Thoracic aorta (tissue), 2 donors: ENCODE measurements at regions not wholly inside any gene's neighbourhood (a gene's known extent, or its start where the extent isn't known, plus 50 kb on each side); places are given as distances from the start of the nearest gene placed in this dataset.

Experiments
- ATAC-seq: fragments of 150-250 bp; one replicate; pipeline ENCODE4 v1.8.0; 2017; ENCODE audit warnings: low read depth; ENCODE audit not compliant: insufficient number of reproducible peaks, low FRiP score
- DNase-seq: peaks from one replicate; pipeline ENCODE4 v3.0.0-alpha.2; 2020; ENCODE audit warnings: low spot score
- H3K27ac ChIP-seq, 2 donors: fragments of 200-600 bp; sonication (generic); 1 replicate in 1 of 2; 2 replicates in 1 of 2; pipeline ENCODE4 v1.5.1; 2016; ENCODE audit warnings: mild to moderate bottlenecking in 2 of 2, moderate library complexity in 2 of 2
- H3K27me3 ChIP-seq: fragments of 200-600 bp; sonication (generic); replicated peaks from 2 replicates; pipeline ENCODE4 v1.6.0; 2016; ENCODE audit warnings: mild to moderate bottlenecking; ENCODE audit not compliant: insufficient read depth
- H3K36me3 ChIP-seq: fragments of 200-600 bp; sonication (generic); one replicate; pipeline ENCODE4 v1.5.1; 2016
- H3K4me1 ChIP-seq, 2 donors: fragments of 200-600 bp; sonication (generic); 1 replicate in 1 of 2; 2 replicates in 1 of 2; pipeline versions ENCODE4 v1.5.1 to v1.6.0; 2016; ENCODE audit warnings: low read depth in 2 of 2, mild to moderate bottlenecking in 1 of 2; ENCODE audit not compliant: control insufficient read depth in 1 of 2
- H3K4me3 ChIP-seq: fragments of 200-600 bp; sonication (generic); 2 replicates; pipeline ENCODE4 v1.5.1; 2016; ENCODE audit warnings: mild to moderate bottlenecking
- H3K9me3 ChIP-seq: fragments of 200-600 bp; sonication (generic); 2 replicates; pipeline ENCODE4 v1.5.1; 2016
- CTCF ChIP-seq: fragments of 200-600 bp; sonication (generic); IDR thresholded peaks from one replicate; pipeline ENCODE4 v1.5.1; 2019; ENCODE audit warnings: antibody characterized with exemption

GRCh38 chr5:42884326-42884725 lies 72.6 kb upstream of the SELENOP start:
- no peak overlapping the region for H3K27ac ChIP-seq
- H3K4me3 ChIP-seq, result no peak overlapping the region
- no peaks in the 10 kb centered on the region for H3K27me3 ChIP-seq
- H3K4me1 ChIP-seq, result no peaks in the 10 kb centered on the region
- DNase-seq, result no peak
- no peak for TF ChIP-seq CTCF
- H3K9me3 ChIP-seq, result no peaks in the 10 kb centered on the region
- no peaks in the 10 kb centered on the region for H3K36me3 ChIP-seq
- ATAC-seq, result no peak

GRCh38 chr5:42881416-42882117 lies 69.9 kb upstream of the SELENOP start:
- no peak overlapping the region for H3K27ac ChIP-seq
- H3K4me3 ChIP-seq, result no peak overlapping the region
- no peaks in the 10 kb centered on the region for H3K36me3 ChIP-seq
- DNase-seq, result no peak
- H3K4me1 ChIP-seq, result no peaks in the 10 kb centered on the region
- no peaks in the 10 kb centered on the region for H3K27me3 ChIP-seq
- H3K9me3 ChIP-seq, result no peaks in the 10 kb centered on the region
- ATAC-seq, result no peak
- TF ChIP-seq CTCF, result no peak

GRCh38 chr5:42880496-42881150 lies 68.9 kb upstream of the SELENOP start:
- no peak overlapping the region for H3K27ac ChIP-seq
- DNase-seq (no peak), ATAC-seq (no peak)
- no peaks in the 10 kb centered on the region for H3K27me3 ChIP-seq
- H3K4me1 ChIP-seq, result no peaks in the 10 kb centered on the region
- no peaks in the 10 kb centered on the region for H3K9me3 ChIP-seq
- no peaks in the 10 kb centered on the region for H3K36me3 ChIP-seq
- TF ChIP-seq CTCF, result no peak
- H3K4me3 ChIP-seq, result no peak overlapping the region

- Histone ChIP-seq H3K27ac (no peak overlapping the region), H3K4me1 (no peaks in the 10 kb centered on the region), H3K27me3 (no peaks in the 10 kb centered on the region), H3K4me3 (no peak overlapping the region), H3K36me3 (no peaks in the 10 kb centered on the region), H3K9me3 (no peaks in the 10 kb centered on the region)
- DNase-seq (no peak), ATAC-seq (no peak)
- no peak for TF ChIP-seq CTCF
Observed at GRCh38 chr5:42879291-42879690, 67.6 kb upstream of the SELENOP start.

GRCh38 chr5:42878550-42878949 lies 66.9 kb upstream of the SELENOP start:
- Histone ChIP-seq H3K27ac (no peak overlapping the region), H3K9me3 (no peaks in the 10 kb centered on the region)
- no peak for TF ChIP-seq CTCF

More at GRCh38 chr5:42878550-42878949, 66.9 kb upstream of the SELENOP start:
- no peak for ATAC-seq
- H3K4me1 ChIP-seq, result no peaks in the 10 kb centered on the region
- no peak for DNase-seq
- no peak overlapping the region for H3K4me3 ChIP-seq
- H3K27me3 ChIP-seq, result no peaks in the 10 kb centered on the region
- H3K36me3 ChIP-seq, result no peaks in the 10 kb centered on the region
